ENCODE measurements at regions not wholly inside any gene's neighbourhood (a gene's known extent, or its start where the extent isn't known, plus 50 kb on each side); places are given as distances from the start of the nearest gene placed in this dataset.

- no peaks in the 10 kb centered on the region for H3K36me3 Mint-ChIP-seq (ENCODE audit: low read depth)
- TF ChIP-seq, protein P1, sequence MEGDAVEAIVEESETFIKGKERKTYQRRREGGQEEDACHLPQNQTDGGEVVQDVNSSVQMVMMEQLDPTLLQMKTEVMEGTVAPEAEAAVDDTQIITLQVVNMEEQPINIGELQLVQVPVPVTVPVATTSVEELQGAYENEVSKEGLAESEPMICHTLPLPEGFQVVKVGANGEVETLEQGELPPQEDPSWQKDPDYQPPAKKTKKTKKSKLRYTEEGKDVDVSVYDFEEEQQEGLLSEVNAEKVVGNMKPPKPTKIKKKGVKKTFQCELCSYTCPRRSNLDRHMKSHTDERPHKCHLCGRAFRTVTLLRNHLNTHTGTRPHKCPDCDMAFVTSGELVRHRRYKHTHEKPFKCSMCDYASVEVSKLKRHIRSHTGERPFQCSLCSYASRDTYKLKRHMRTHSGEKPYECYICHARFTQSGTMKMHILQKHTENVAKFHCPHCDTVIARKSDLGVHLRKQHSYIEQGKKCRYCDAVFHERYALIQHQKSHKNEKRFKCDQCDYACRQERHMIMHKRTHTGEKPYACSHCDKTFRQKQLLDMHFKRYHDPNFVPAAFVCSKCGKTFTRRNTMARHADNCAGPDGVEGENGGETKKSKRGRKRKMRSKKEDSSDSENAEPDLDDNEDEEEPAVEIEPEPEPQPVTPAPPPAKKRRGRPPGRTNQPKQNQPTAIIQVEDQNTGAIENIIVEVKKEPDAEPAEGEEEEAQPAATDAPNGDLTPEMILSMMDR (IDR thresholded peaks at IDR 0.05) = no peak
- no peak for DNase-seq (ENCODE audit: low spot score)
- no peak overlapping the region for H3K4me3 Mint-ChIP-seq (ENCODE audit: unreplicated experiment)
- H3K4me1 Mint-ChIP-seq (ENCODE audit: low read depth) = no peaks in the 10 kb centered on the region
- no peak overlapping the region for H3K27ac Mint-ChIP-seq (ENCODE audit: unreplicated experiment)
- peaks cover 9% of the 10 kb centered on the region for H3K9me3 Mint-ChIP-seq (ENCODE audit: low read depth)
- no peaks in the 10 kb centered on the region for H3K27me3 Mint-ChIP-seq (ENCODE audit: low read depth)
Measured at GRCh38 chr13:22738357-22738756, 442.4 kb upstream of the SGCG start.

GRCh38 chr13:22740264-22740663, 440.5 kb upstream of the SGCG start:
- Mint-ChIP-seq H3K4me1 (ENCODE audit: low read depth) (no peaks in the 10 kb centered on the region), H3K9me3 (ENCODE audit: low read depth) (peaks cover 9% of the 10 kb centered on the region), H3K36me3 (ENCODE audit: low read depth) (no peaks in the 10 kb centered on the region), H3K27me3 (ENCODE audit: low read depth) (no peaks in the 10 kb centered on the region), H3K27ac (ENCODE audit: unreplicated experiment) (no peak overlapping the region), H3K4me3 (ENCODE audit: unreplicated experiment) (no peak overlapping the region)
- TF ChIP-seq, protein P1 (IDR thresholded peaks at IDR 0.05) = peak; percentile 61
- DNase-seq (ENCODE audit: low spot score) = no peak

DNA sequence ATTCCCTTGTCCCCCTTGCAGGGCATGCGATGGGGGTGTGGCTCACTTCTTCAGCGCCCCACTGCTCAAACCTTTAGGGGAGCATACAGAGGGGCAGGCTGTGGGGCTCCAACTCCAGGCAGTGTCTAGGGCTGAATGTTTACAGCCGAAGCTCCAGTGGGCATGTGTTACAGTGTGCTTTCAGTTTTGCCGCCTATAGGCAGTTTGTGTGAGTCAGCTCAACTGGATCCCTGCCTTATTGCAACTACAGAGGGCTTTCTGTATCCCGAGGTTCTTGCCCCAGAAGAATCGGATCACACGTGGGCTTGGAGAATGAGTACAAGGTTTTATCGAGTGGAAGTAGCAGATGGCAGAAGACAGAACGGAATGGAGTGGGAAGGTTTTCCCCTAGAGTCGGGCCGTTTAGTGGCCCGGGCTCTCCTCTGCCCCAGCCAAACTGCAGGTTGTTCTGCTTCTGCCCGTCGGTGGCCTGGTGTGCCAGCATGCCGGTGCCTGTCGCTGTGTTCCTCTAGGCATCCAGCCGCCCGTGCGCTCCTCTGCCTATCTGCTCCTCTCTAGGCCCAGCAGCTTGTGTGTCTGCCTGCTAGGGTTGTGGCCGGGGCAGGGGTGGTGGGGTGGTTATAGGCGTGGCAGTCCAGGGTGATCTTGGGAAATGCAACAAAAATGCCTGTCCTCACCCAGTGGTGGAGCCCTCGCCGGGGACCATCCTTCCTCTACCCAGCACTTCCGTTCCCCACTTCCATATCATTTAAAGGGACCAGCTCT, 435.9 kb upstream of the SGCG start:
- no peak for DNase-seq (ENCODE audit: low spot score)
- H3K4me1 Mint-ChIP-seq (ENCODE audit: low read depth) = peaks cover 10% of the 10 kb centered on the region
- no peaks in the 10 kb centered on the region for H3K27me3 Mint-ChIP-seq (ENCODE audit: low read depth)
- H3K4me3 Mint-ChIP-seq (ENCODE audit: unreplicated experiment) = no peak overlapping the region
- H3K36me3 Mint-ChIP-seq (ENCODE audit: low read depth) = no peaks in the 10 kb centered on the region
- H3K9me3 Mint-ChIP-seq (ENCODE audit: low read depth) = peaks cover 7% of the 10 kb centered on the region
- H3K27ac Mint-ChIP-seq (ENCODE audit: unreplicated experiment) = no peak overlapping the region
- TF ChIP-seq, protein P1 (IDR thresholded peaks at IDR 0.05) = no peak

GRCh38 chr13:22748866-22749577, 431.8 kb upstream of the SGCG start:
- no peaks in the 10 kb centered on the region for H3K27me3 Mint-ChIP-seq (ENCODE audit: low read depth)
- peak overlapping the region; percentile 9 for H3K27ac Mint-ChIP-seq (ENCODE audit: unreplicated experiment)
- no peak overlapping the region for H3K4me3 Mint-ChIP-seq (ENCODE audit: unreplicated experiment)
- H3K36me3 Mint-ChIP-seq (ENCODE audit: low read depth) = peaks cover 1% of the 10 kb centered on the region
- no peak for DNase-seq (ENCODE audit: low spot score)
- peaks cover 5% of the 10 kb centered on the region for H3K9me3 Mint-ChIP-seq (ENCODE audit: low read depth)
- TF ChIP-seq, protein P1 (IDR thresholded peaks at IDR 0.05) = no peak
- H3K4me1 Mint-ChIP-seq (ENCODE audit: low read depth) = peaks cover 10% of the 10 kb centered on the region

GRCh38 chr13:22749626-22750025, 431.2 kb upstream of the SGCG start:
- Mint-ChIP-seq H3K27me3 (ENCODE audit: low read depth) (no peaks in the 10 kb centered on the region), H3K4me3 (ENCODE audit: unreplicated experiment) (no peak overlapping the region)

More at GRCh38 chr13:22749626-22750025, 431.2 kb upstream of the SGCG start:
- peaks cover 10% of the 10 kb centered on the region for H3K4me1 Mint-ChIP-seq (ENCODE audit: low read depth)
- no peak for DNase-seq (ENCODE audit: low spot score)
- H3K9me3 Mint-ChIP-seq (ENCODE audit: low read depth) = peaks cover 5% of the 10 kb centered on the region
- H3K27ac Mint-ChIP-seq (ENCODE audit: unreplicated experiment) = peak overlapping the region; percentile 9
- TF ChIP-seq, protein P1 (IDR thresholded peaks at IDR 0.05) = no peak
- peaks cover 1% of the 10 kb centered on the region for H3K36me3 Mint-ChIP-seq (ENCODE audit: low read depth)
